ENCODE measurements at regions not wholly inside any gene's neighbourhood (a gene's known extent, or its start where the extent isn't known, plus 50 kb on each side); places are given as distances from the start of the nearest gene placed in this dataset.

DNA sequence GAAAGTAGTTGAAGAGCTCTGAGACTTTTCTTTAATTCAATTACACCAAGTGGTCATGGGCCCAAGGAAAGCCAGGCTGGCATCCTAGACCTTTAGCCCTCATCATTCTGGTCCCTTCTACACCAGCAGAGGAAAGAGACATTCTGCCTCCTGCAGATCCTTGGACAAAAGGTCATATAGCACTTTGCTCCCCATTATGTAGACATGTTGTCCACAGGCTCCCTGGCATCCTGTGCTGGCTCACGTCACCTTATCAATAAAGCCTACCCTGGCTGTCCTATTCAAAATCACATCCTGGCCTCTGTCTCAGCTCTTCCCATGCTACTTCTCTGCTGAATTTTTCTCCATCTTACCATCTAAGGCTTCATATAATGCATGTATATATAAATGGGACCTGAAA, 61.6 kb upstream of the MAF start:
- DNase-seq (ENCODE audit: low read depth in 2 of 2), result no peak

DNA sequence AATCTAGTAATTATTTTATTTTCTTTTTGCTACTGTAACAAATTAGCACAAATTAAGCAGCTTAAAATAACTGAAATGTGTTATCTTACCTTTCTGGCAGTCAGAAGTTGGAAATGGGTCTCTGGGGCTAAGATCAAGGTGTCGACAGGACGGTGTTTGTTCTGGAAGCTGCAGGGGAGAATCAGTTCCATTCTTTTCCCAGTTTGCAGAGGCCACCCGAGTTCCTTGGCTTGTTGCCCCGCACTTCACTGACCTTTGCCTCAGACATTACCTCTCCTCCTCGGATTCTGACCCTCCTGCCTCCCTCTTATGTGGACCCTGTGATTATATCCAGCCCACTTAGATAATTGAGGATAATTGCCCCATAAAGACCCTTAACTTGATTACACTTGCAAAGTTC, 61.0 kb upstream of the MAF start:
- no peak for DNase-seq (ENCODE audit: low read depth in 2 of 2)

DNA sequence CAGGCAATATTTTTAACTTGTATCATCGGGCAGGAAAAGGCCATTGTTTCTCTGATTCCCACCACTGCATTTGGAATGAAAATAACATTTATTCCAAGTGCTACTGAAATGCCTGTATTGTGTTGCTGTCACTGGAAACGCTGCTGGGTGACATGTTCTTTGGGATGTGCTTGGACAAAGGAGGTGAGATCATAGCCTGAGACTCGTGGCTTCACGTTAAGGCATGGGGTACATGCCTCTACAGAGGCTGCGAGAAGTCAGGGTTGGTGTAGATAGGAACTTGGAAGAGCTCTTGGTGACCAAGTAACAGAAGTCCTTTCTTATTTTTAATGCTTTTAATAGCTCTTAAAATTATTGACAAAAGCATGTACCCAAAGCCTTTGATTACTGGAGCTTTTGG, 58.8 kb upstream of the MAF start:
- DNase-seq (ENCODE audit: low read depth in 2 of 2), result no peak

DNA sequence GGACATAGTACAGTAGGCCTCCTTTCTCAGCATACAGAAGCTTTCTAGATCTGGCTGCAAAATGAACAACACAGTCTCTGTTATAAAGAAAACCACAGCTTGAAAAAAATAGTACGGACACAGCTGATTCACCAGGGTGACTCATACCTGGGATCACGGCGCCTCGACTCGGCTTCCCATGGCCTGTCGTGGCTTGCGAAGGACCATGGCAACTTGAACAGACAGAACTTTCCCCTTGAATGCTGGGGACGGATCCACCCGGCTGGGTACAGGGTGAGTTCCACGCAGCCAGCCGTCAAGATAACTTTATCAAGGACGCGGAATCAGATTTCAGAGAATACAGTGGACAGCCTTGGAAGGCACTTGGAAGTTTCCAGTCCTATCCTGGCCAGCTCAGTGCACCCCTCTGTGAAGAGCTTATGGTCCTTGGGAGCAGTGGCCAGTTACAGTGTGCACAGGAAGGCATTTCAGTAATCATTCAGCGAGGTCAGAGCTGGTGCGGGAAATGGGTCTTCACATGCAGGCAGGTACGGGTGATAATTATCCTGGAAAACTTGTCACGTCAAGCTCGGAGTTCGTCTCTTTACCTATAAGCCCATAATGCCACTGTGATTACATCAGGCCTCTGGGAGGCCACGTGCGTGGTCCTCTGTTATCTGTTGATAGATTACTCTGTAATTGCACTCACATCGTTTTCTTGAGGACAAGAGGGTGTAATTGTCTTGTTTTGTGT, 57.9 kb upstream of the MAF start:
- no peak for DNase-seq (ENCODE audit: low read depth in 2 of 2)

DNA sequence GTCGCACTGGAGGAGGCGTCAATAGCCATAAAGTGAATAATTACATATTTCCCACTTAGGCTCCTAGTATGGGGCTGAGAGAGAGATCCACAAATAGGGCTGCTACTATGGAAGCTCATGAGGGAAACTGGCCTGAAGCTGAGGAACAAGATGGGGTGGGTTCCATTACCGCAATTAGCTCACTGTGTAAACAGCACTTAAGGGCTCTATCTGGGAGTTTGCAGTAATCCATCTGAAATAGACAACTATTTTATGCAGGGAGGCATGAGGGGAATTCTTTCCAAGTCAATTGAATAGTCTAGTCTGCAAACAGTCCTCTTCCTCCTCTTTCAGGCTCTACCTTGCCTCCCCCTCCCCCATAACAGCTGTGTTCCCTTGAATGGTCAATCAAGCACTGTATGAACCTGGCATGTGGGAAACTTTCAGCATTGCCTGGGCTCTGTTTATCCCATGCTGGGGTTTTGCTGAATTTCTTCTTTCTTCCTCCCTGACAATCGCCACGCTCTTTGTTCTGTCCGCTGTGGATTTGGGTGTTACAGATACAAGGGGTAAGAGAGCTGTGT, 56.1 kb upstream of the MAF start:
- DNase-seq (ENCODE audit: low read depth in 2 of 2), result no peak

DNA sequence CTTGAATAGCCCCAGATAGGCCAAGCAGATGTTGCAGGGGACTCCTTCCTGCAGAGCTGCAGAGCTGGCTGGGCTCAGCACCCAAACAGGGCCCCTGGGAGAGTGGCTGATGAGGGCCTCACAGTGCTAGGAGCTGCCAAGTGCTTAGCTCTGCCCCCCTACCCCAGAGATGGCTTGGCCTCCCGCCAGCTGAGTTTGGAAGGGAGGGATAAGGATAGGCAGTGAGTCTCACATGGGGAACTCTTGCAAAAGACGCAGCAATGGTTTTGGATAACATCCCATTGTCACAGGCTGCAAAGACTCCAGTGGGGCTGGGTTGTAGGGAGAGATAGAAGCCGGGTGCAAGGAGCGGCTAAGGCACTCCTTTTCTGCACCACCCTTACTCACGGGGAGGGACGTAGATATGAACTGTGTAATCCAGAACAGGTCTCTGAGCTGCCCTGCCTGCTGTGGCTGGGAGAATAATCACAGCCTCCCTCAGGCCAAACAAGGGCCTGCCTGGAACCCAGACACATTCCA, 52.9 kb upstream of the MAF start:
- DNase-seq (ENCODE audit: low read depth in 2 of 2), result no peak

DNA sequence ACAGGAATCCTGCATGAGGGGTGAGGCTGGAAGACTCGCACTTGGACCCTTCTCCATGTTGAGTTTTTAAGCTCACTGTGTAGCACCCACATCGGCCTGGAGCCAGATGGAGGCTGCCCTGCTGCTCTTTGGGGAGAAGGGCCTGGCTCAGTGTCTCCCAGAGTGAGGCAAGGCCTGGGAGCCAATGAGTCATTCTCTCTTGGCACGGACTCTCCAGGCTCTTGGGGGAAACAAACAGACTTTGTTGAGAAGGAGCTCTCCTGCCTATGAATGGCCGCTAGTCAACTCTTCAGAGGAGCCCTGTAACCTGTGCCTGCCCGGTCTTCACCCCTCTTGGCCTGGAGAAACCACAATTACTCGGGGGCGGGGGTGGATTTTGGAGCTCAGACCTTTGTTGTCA, 50.8 kb upstream of the MAF start:
- DNase-seq (ENCODE audit: low read depth in 2 of 2), result no peak

All from stimulated activated CD4-positive, alpha-beta T cell treated with anti-CD3 and anti-CD28 coated beads, Interleukin-4, amount 100 ng/mL, for 48 hours (primary cell).